ENCODE measurements at regions not wholly inside any gene's neighbourhood (a gene's known extent, or its start where the extent isn't known, plus 50 kb on each side); places are given as distances from the start of the nearest gene placed in this dataset.
"Not testable (repeated sequence)": the region's sequence is repeated elsewhere in the genome, so short reads cannot be mapped to it uniquely, and the experiment has no call there.

- not testable (repeated sequence) for TF ChIP-seq CTCF (IDR thresholded peaks at IDR 0.05; ENCODE audit: poor library complexity, severe bottlenecking); POLR2AphosphoS5 (IDR thresholded peaks at IDR 0.05); REST (IDR thresholded peaks at IDR 0.05; ENCODE audit: borderline replicate concordance); TAF1 (IDR thresholded peaks at IDR 0.05; ENCODE audit: low read depth); SMC3 (conservative IDR thresholded peaks at IDR 0.05; ENCODE audit: poor library complexity); EP300 (conservative IDR thresholded peaks at IDR 0.05; ENCODE audit: poor library complexity, severe bottlenecking); EZH2 (IDR thresholded peaks at IDR 0.05; ENCODE audit: borderline replicate concordance, insufficient read depth, low read length, poor library complexity, severe bottlenecking)
These were observed 422.5 kb downstream of the HS3ST3B1 start for GRCh38 chr17:14723349-14723748.

Measured in neural cell (in vitro differentiated cells).